Hematopoietic multipotent progenitor cell treated with erythropoietin and hydrocortisone succinate and interleukin-3 and kit ligand, for 4 days (in vitro differentiated cells): ENCODE measurements at regions not wholly inside any gene's neighbourhood (a gene's known extent, or its start where the extent isn't known, plus 50 kb on each side); places are given as distances from the start of the nearest gene placed in this dataset.
"Not testable (repeated sequence)": the region's sequence is repeated elsewhere in the genome, so short reads cannot be mapped to it uniquely, and the experiment has no call there.

Experiments
- DNase-seq: peaks from one replicate; pipeline ENCODE4 v3.0.0-alpha.2; 2015

DNA sequence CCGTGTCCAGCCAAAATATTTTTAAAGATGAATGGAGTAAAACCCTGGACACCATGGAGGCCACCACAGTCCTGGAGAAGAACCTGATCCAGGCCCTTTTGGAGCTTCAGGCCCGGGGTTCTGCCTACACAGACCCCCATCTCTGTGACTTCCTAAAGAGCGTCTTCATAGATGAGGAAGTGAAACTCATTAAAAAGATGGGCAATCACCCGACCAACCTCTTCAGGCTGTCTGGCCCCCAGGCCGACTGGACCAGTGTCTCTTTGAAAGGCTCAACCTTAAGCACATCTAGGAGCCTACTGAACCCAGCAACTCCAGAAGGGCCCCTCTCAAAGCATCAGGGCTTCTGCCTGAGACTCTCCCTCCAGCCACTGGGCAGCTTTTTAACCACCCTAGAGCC, 107.9 kb upstream of the FAM174B start:
- no peak for DNase-seq

DNA sequence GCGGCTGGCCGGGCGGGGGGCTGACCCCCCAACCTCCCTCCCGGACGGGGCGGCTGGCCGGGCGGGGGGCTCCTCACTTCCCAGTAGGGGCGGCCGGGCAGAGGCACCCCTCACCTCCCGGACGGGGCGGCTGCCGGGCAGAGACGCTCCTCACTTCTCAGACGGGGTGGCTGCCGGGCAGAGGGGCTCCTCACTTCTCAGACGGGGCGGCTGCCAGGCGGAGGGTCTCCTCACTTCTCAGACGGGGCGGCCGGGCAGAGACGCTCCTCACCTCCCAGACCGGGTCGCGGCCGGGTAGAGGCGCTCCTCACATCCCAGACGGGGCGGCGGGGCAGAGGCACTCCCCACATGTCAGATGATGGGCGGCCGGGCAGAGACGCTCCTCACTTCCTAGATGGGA, 112.6 kb upstream of the FAM174B start:
- DNase-seq, result not testable (repeated sequence)

DNA sequence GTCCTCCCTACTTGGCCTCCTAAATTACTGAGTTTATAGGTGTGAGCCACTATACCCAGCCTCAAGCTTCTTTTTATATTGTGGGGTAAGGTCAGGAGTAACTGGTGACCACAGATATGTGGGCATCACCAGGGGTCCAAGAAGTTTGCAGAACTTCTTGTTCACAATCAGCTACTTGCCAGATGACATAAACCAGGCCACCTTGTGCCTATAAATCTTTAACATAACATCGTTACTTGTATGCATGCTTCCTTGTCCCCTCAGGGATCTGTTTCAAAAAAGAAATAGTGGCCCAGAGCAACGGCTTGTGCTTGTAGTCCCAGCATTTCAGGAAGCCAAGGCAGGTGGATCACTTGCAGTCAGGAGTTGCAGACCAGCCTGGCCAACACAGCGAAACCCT, 115.1 kb upstream of the FAM174B start:
- no peak for DNase-seq

DNA sequence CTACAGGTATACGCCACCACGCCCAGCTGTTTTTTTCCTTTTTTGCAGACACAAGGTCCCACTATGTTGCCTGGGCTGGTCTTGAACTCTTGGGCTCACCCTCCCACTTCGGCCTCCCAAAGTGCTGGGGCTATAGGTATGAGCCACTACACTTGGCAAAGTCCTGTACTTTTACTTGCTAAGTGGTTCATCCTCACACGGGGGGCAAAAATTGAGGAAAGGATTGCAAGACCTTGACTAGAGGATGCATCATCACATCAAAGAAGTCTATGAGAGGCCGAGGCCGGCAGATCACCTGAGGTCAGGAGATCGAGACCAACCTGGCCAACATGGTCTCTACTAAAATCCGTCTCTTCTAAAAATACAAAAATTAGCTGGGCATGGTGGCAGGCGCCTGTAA, 116.5 kb upstream of the FAM174B start:
- no peak for DNase-seq

DNA sequence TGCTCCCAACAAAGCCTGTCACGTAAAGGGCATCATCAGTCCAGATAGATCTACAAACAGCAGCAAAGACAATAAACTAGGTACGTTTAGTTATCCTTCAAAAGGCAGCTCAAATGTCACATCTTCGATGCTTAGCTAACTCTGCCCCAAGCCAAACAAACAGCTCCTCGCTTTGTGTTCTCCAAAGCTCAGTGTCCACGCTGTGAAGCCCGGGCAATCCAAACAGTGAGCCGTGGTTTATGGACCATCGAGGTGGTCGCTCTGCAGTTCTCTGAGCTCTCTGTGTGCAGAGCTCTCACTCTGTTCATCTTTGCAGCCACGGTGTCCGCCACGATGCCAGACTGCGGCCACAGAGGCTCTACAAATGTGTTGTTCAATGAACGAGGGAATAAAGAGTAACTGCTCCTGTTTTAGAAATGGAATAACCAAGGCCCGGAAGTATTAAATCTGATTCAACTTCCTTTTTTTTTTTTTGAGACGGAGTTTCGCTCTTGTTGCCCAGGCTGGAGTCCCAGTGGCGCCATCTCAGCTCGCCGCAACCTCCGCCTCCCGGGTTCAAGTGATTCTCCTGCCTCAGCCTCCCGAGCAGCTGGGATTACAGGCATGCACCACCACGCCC, 117.2 kb upstream of the FAM174B start:
- no peak for DNase-seq

DNA sequence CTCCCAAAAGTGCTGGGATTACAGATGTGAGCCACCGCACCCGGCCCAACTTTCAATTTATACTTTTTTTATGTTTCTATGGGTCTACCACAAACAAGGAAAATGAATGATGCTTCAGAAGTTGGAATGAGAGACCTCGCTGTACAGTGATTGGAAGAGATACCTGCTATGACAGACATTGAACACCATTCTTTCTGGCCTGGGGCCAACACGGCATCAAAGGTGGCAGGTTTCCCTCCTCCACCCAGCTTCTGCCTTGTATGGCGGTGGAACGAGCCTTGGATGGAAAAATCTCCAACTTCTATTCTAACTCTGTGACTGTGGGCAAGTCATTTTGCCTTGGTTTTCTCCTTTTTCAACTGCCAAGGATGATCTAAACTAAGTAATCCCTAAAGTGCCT, 117.8 kb upstream of the FAM174B start:
- DNase-seq, result no peak

DNA sequence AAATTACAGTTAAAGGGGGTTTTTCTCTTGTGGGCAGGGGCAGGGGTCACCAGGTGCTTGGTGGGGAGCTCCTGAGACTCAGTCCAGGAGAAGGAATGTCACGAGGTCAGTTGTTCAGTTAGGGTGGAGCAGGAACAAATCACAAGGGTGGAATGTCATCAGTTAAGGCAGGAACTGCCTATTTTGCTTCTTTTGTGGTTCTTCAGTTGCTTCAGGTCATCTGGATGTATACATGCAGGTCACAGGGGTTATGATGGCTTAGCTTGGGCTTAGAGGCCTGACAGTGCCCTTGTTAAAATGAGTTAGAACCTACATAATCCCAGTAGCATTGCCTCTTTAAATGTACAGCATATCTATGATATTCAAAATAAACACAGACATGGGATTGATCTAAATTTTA, 120.2 kb upstream of the CHD2 start:
- DNase-seq, result no peak

DNA sequence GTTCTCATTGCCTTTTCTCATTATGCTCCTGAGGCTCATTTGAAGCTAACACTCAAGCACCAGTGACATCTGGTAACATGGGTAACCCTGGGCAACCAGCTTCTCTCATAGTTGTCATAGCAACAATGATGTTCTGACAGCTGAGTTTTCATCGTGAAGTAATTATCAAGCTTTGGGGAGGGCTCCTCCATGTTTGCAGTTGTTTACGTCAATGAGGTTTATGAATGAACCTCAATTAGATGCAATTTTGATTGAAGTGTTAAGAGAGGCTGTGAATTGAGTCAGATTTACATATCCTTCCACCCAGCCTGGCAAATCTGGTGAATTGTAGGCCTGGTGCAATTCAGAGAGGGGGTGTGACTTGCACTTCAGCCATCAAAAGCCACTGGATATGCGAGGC, 119.3 kb upstream of the CHD2 start:
- DNase-seq, result no peak

DNA sequence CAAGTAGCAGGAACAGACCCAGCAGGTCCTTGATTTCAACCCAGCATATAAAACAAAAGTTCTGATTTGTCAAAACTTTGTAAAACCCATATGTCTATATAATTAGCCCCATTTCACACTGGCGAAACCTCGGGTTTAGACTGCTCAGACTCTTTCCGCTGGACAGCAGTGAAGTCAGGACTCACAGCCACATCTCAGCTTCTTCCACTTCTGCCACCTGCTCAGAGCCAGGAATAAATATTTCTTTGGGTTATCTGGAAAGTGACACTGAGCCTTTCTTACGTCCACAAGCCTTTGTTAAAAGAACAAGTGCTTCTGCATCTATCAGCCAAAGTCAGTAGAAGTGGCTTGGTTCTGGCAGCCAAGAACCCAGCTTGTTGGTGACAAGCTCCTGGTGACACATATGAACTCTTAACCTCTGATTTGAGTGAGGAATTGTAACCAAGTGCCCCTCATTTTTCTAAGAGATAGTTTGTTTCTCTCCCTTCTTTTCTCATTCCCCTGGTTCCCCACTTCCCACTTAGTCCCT, 118.1 kb upstream of the CHD2 start:
- no peak for DNase-seq

DNA sequence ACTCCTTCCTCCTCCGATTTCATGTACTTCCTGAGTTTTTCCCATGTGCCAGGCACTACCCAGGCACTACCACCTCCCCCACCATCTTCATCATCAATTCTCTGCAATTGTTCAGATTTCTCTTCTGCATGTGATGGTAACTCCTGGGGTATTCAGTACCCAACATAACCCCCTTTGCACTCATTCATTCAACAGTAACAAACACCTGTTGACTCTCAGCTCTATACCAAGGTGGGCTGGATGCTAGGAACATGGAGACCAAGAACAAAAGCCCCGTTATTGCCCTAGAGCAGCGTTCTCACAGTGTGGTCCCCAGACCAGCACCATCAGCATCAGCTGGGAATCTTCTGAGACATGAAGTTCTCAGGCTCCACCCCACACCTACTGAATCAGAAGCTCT, 113.0 kb upstream of the CHD2 start:
- no peak for DNase-seq

DNA sequence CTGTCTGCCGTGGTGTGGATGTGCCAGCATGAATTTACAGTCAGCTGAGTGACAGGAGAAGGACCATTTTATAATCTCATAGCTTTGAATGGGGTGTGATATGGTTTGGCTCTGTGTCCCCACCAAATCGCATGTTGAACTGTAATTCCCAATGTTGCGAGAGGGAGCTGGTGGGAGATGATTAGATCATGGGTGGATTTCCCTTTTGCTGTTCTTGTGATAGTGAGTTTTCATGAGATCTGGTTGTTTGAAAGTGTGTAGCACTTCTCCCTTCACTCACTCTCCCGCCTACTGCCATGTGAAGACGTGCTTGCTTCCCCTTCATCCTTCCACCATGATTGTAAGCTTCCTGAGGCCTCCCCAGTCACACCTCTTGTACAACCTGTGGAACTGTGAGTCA, 111.9 kb upstream of the CHD2 start:
- DNase-seq, result no peak

DNA sequence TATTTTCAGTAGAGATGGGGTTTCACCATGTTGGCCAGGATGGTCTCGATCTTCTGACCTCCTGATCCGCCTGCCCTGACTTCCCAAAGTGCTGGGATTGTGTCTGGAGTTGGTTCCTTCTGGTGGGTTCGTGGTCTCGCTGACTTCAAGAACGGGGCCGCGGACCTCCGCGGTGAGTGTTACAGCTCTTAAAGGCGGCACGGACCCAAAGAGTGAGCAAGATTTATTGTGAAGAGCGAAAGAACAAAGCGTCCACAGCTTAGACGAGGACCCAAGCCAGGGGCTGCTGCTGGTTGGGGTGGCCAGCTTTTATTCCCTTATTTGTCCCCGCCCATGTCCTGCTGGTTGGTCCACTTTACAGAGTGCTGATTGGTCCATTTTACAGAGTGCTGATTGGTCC, 111.3 kb upstream of the CHD2 start:
- DNase-seq, result not testable (repeated sequence)

DNA sequence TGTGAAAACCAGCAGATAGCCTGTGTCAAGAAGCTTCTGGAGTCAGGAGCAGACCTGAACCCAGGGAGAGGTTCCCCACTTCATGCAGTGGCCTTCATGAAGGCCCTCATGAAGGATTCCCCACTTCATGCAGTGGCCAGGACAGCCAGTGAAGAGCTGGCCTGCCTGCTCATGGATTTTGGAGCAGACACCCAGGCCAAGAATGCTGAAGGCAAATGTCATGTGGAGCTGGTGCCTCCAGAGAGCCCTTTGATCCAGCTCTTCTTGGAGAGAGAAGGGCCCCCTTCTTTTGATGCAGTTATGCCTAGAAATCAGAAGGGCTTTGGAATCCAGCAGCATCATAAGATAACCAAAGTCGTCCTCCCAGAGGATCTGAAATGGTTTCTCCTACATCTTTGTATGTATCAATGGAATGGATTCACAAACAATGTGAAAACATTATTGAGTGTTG, 103.9 kb upstream of the CHD2 start:
- no peak for DNase-seq

DNA sequence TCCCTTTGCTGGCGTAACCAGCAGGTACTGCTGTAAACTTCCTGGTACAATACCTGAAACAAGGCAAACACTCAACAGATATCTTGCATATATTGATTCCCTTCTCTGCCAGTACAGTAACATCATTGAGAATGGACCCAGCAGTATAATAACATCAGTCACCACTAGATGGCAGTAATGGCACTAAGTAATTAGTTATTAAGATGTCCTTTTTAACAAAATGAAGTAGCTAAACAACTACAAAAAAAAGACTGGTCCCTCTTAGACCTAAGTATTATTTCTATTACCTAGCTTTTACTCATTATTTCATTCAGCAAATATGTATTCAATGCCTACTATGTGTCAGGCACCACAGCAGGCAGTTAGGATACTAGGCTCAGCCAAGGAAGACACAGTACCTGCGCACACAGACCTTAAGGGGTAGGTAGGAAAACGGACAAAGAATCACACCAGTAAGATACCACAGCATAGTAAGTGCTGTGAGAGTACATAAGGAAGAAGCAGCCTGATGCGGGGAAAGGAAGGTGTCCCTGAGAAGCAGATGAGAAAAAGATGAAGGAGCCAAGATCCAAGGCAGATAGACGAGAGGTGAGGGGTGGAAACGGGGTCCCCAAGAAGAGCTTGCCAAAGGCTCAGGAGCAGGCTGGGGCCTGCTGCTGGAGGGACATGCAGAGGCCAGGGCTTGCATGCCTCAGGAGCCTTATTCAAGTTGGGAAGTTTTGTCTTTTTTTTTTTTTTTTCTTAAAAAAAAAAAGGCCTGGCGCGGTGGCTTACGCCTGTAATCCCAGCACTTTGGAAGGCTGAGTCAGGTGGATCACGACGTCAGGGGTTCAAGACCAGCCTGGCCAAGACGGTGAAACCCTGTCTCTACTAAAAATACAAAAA, 102.7 kb upstream of the CHD2 start:
- DNase-seq, result peak; percentile 92

DNA sequence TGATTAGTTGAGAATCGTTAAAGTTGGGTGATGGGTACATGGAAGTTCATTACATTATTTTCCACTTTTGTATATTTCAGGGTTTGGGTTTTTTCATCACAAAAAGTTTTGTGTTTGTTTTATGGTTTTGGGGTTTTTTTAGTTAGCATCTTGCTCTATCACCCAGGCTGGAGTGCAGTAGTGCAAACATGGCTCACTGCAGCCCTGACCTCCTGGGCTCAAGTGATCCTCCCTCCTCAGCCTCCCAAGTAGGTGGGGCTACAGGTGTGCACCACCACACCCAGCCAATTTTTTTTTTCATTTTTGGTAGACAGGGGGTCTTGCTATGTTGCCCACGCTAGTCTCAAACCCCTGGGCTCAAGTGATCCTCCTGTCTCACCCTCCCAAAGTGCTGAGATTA, 100.1 kb upstream of the CHD2 start:
- DNase-seq, result no peak

DNA sequence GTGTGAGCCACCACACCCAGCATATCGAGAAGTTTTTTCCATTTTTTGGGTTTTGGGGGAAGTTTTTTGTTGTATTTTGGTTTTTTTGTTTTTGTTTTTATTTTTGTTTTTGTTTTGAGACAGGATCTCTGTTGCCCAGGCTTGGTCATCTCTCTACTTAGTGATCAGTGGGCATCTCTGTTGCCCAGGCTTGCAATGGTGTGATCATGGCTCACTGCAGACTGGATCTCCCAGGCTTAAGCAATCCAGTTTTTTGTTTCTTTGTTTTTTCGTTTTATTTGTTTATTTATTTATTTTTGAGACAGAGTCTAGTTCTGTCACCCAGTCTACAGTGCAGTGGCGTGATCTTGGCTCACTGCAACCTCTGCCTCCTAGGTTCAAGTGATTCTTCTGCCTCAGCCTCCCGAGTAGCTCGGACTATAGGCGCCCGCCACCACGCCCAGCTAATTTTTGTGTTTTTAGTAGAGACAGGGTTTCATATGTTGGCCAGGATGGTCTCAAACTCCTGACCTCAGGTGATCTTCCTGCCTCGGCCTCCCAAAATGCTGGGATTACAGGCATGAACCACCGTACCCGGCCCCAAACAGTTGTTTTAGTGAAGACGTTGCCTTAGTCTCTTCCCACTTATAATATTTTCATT, 99.6 kb upstream of the CHD2 start:
- not testable (repeated sequence) for DNase-seq

DNA sequence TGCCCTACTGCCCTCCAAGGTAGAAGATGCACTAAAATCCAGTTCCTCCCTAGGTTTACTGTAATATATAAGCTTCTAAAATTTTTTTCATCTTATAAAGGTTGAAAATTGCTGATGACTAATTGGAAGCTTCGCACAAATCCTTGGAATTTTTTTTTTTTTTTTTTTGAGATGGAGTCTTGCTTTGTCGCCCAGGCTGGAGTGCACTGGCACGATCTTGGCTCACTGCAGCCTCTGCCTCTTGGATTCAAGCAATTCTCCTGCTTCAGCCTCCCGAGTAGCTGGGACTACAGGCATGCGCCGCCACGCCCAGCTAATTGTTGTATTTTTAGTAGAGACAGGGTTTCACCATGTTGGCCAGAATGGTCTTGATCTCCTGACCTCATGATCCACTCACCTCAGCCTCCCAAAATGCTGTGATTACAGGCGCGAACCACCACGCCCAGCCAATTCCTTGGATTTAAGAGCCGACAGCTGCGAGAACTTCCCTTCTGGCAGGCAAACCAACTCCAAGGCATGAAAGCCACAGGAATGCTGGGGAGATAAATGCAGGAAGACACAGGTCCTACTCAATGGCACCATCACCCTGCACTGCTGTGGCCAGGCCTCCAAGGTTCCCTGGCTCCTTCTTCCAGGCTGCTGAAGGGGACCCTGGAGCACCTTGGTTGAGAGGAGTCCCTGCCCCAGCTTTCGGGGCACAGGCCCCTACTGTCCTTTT, 98.9 kb upstream of the CHD2 start:
- DNase-seq, result not testable (repeated sequence)

DNA sequence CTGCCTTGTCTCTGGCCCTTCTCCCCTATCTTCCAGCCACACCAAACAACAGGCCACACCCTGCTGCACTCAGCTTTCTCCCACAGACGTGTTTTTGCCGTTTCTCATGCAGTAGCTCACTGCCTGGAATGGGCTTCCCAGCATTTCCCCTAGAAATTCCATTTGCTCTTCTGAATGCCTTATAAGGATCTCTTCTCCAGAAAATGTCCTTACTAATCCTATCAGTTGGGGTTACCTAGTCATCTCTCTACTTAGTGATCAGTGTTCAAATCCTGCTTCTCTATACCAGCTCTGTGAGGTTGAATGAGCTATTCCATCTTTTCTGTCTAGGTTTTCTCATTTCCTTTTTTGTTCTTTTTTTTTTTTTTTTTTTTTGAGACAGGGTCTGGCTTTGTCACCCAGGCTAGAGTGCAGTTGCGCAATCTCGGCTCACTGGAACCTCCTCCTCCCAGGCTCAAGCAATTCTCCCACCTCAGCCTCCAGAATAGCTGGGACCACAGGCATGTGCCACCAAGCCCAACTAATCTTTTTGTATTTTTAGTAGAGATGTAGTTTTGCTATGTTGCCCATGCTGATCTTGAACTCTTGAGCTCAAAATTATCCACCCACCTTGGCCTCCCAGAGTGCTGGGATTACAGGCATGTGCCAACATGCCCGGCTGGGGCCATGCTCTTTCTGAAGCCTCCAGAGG, 98.2 kb upstream of the CHD2 start:
- peak; percentile 56 for DNase-seq

DNA sequence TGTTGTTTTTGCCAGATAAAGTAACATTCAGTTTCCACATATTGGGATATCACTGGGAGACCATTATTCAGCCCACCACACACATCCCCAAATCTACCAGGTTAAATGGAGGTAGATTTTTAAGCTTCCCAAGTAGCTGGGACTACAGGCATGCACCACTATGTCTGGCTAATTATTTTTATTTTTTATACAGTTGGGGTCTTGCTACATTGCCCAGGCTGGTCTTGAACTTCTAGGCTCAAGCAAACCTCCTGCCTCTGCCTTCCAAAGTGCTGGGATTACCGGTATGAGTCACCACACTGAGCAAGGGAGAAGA, 96.6 kb upstream of the CHD2 start:
- no peak for DNase-seq

DNA sequence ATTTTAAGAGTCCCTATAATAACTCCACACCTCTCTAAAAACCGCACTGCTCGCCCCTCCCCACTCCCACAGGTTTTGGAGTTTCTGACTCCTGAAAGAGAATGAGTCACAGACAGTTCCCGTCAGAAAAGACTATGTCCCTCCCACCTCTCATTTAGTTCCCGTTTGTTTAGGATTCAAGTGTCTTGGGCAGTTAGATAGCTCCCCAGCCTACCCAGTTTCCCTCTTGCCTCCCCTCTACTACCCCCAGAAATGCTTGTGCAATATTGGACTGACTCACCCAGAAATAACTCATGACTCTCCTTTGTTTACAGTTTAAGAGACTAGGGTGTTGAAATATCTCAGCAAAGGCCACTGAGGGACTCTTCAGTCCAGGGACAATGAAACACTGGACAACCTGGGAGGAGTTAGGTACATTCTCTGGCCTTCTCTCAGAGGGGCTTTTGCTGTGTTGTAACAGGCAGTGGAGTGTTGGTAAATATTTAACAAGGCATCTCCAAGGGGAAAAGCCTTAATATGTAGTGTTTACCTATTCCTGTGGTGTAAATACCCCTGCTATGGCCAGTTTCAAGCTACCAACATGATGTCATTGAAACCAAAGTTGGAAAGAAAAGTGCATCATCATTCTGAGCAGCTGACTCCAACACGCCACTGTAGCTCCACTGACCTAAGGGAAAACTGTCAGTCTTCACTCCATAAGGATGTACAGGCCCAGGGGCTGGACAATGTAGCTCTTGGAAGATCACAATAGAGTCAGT, 96.1 kb upstream of the CHD2 start:
- DNase-seq, result peak; percentile 91

DNA sequence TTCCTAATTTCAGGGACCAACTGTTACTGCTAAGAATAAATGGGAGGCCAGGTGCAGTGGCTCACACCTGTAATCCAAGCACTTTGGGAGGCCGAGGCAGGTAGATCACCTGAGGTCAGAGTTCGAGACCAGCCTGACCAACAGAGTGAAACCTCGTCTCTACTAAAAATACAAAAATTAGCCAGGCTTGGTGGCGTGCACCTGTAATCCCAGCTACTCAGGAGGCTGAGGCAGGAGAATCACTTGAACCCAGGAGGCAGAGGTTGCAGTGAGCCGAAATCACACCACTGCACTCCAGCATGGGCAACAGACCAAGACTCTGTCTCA, 95.6 kb upstream of the CHD2 start:
- not testable (repeated sequence) for DNase-seq

DNA sequence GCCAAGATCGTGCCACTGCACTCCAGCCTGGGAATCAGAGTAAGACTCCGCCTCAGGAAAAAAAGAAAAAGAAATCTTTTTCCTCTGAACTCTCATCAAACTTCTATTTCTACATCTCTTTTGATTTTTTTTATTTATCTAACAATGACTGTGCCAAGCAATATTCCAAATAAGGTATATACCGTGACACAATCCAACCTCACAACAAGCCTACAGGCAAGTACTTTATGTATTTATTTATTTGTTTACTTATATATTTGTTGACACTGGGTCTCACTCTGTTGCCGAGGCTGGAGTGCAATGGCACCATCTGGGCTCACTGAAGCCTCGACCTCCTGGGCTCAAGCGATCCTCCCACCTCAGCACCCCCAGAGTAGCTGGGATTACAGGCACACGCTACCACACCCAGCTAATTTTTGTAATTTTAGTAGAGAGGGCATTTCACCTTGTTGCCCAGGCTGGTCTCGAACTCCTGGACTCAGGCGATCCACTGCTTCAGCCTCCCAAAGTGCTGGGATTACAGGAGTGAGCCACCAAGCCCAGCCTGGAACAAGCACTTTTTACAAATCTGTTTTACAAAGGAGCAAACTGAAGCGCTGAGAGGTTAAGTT, 94.9 kb upstream of the CHD2 start:
- DNase-seq, result no peak
